ENCODE measurements at regions not wholly inside any gene's neighbourhood (a gene's known extent, or its start where the extent isn't known, plus 50 kb on each side); places are given as distances from the start of the nearest gene placed in this dataset.

DNA sequence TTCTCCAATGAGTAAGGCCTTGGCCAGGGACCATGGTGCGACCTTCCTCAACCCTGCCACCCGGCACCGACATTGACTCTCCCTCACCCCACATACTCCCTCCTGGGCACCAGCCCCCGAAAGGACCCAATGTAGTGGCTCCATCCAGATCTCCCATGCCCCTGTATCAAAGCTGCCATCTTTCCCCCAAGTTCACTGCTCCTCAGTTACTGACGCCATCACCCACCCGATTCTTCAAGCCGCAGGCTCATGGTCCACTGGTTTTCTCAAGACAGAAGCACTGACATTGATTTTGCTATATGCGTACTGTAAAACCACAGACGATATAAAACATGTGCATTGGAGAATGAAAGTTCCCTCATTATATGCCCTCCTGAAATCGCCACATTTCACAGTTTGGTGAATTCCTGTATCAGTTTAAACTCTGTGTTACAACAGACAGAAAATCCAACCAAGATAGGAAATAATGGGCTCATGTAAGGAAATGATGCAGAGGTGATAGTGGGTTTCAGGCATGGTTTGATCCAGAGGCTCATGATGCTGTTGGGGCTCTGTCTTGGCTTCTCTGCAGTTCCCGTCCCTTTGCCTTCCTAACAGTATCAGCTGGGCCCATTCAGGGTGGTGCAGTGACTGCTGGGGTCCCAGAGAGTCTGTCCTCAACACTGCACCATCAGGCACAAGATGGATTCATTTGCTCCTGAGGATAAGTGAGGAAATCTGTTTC is 207.3 kb upstream of the IER5L start:
- Mint-ChIP-seq H3K27me3 (no peaks in the 10 kb centered on the region), H3K36me3 (ENCODE audit: low read depth) (no peaks in the 10 kb centered on the region), H3K4me1 (peaks cover 8% of the 10 kb centered on the region), H3K27ac (peak overlapping the region; percentile 35), H3K4me3 (no peak overlapping the region), H3K9me3 (ENCODE audit: low read depth) (no peaks in the 10 kb centered on the region)
- no peak for DNase-seq
- CTCF ChIA-PET, result no interaction called here
- intact Hi-C loops (cut with DNase I, micrococcal nuclease), result no loop called here
- ATAC-seq, result no peak
- POLR2A ChIA-PET, result no interaction called here

DNA sequence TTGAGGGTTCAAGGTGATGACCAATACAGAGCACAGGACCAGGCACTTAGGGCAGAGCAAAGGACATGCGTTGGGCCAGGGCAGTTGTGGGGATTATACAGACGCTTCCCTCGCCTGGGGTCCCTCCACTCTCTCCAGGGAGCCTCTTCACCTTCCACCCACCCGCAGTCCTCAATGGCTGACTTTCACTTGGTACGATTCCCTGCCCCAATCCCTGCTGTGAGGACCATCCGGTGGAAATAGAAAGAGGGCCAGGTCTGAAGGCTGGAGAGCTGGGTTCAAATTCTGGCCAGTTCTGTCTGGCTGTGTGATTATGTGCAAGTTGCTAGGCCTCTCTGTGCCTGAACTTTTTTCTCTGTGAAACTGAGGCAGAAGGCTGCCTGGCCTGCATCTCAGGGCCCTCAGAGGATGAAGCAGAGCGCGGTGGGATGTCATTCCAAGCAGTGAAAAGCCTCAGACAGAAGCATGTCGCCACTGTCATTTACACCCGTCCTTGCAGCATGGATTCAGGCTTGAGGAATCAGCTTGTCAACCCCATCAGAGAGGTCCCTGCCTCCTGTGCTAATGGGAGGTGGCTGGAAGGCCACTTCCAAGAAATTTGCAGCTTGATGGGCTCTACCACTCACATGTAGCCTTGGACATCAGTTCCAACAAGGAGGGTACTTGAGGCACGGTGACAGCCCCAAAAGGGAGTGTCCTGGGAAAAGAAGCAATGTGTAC is 206.6 kb upstream of the IER5L start:
- CTCF ChIA-PET, result interaction anchor here (0.6 kb wide), 1 partner anchor 147 kb away, joined by 3 read pairs; no protein-coding TSS in a partner anchor
- H3K9me3 Mint-ChIP-seq (ENCODE audit: low read depth), result no peaks in the 10 kb centered on the region
- DNase-seq (no peak), ATAC-seq (no peak)
- intact Hi-C loops (cut with DNase I, micrococcal nuclease), result no loop called here
- H3K36me3 Mint-ChIP-seq (ENCODE audit: low read depth), result no peaks in the 10 kb centered on the region
- H3K27me3 Mint-ChIP-seq, result no peaks in the 10 kb centered on the region
- H3K4me3 Mint-ChIP-seq, result peak overlapping the region; percentile 59
- H3K27ac Mint-ChIP-seq, result peak overlapping the region; percentile 58
- POLR2A ChIA-PET, result no interaction called here
- H3K4me1 Mint-ChIP-seq, result peaks cover 8% of the 10 kb centered on the region

DNA sequence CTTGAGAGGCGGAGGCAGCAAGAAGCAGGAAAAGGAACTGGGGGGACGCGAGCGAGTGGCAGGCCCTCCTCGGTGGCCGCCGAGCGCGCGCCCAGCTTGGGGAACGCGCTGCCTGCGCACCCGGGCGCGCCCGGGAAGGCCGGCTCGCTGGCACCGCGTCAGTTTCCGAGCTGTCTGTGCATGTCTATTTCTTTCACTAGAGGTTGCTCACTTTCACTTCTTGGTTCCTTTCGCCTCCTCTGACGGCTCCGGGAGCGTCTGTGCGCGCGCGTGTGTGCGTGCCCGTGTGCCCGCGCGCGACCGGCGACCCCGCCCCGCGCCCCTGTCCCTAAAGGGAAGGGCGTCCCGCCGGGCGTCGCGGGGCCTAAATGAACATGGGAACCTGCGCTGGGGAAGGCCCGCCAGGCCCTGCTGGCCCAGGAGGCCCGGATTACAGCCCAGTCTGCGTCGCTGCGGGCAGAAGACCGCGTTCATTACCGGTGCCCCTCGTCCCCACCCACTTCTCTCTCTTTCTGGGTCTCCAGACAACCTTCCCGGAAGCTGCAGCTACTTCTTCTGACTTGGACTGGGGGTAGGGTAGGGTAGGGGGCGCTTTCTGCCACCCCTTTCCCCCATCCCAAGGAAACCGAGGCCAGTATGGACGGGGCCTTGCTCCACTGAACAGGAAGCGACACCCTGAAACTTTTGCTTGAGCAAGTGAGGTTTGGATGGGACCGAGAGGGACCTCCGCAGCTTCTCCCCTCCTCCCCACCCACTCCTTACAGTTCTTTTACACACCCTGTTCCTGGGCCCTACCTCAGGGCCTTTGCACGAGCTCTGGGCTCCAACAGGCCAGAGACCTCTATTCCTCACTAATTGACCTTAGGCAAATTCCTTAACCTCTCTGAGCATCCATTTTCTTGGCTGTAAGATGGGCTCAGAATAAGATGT is 205.8 kb upstream of the IER5L start:
- Mint-ChIP-seq H3K4me1 (peaks cover 8% of the 10 kb centered on the region), H3K27ac (peak overlapping the region; percentile 58), H3K27me3 (no peaks in the 10 kb centered on the region), H3K36me3 (ENCODE audit: low read depth) (no peaks in the 10 kb centered on the region), H3K4me3 (peak overlapping the region; percentile 59), H3K9me3 (ENCODE audit: low read depth) (no peaks in the 10 kb centered on the region)
- DNase-seq (peak; percentile 83), ATAC-seq (peak; percentile 96)
- intact Hi-C loops (cut with DNase I, micrococcal nuclease), result loop anchor here in 1 of 2 experiments (1.0 to 2.0 kb wide), 3 partner anchors 29 to 227 kb away; no protein-coding TSS in a partner anchor
- CTCF ChIA-PET, result interaction anchor here (0.6 to 1.5 kb wide), 6 partner anchors 13 to 540 kb away, joined by 3 to 4 read pairs (median 3); no protein-coding TSS in a partner anchor
- POLR2A ChIA-PET, result interaction anchor here (0.6 to 1.2 kb wide), 3 partner anchors 106 to 419 kb away, joined by 4 to 5 read pairs (median 4); partner anchors contain the start of gene NTMT1

DNA sequence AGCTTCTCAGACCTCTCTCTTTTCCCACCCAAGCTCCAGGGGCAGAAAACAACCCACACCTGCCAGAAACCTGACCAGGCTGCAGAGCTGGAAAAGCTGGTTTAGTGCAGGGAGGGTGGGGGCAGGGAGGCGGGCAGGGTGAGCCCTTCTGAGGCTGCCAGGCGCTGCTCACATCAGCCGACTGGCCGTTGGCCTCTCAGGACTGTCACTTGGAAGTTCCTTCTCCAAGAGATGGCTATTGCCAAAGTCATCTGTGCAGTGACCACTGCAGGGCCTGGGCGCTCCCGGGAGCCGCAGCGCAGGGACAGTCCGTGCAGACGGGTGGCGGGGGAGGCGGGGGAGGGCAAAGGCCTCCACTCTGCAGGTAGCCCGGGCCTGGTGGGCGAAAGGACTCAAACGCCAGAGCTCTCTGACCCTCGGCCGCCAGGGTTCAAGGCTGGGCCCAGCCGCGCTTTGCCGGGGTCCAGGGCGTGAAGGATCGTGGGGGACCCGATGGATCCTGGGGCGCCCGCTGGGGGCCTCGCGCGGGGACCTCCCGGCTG is 205.0 kb upstream of the IER5L start:
- intact Hi-C loops (cut with DNase I, micrococcal nuclease), result loop anchor here in 1 of 2 experiments (1.0 to 2.0 kb wide), 3 partner anchors 30 to 228 kb away; no protein-coding TSS in a partner anchor
- Mint-ChIP-seq H3K9me3 (ENCODE audit: low read depth) (no peaks in the 10 kb centered on the region), H3K4me1 (peaks cover 8% of the 10 kb centered on the region), H3K36me3 (ENCODE audit: low read depth) (no peaks in the 10 kb centered on the region), H3K4me3 (peak overlapping the region; percentile 59), H3K27me3 (no peaks in the 10 kb centered on the region), H3K27ac (no peak overlapping the region)
- no peak for DNase-seq
- POLR2A ChIA-PET, result interaction anchor here (1.2 kb wide), 1 partner anchor 106 kb away, joined by 4 read pairs; no protein-coding TSS in a partner anchor
- CTCF ChIA-PET, result interaction anchor here (0.7 to 1.5 kb wide), 4 partner anchors 13 to 539 kb away, joined by 3 to 4 read pairs (median 4); no protein-coding TSS in a partner anchor
- no peak for ATAC-seq

DNA sequence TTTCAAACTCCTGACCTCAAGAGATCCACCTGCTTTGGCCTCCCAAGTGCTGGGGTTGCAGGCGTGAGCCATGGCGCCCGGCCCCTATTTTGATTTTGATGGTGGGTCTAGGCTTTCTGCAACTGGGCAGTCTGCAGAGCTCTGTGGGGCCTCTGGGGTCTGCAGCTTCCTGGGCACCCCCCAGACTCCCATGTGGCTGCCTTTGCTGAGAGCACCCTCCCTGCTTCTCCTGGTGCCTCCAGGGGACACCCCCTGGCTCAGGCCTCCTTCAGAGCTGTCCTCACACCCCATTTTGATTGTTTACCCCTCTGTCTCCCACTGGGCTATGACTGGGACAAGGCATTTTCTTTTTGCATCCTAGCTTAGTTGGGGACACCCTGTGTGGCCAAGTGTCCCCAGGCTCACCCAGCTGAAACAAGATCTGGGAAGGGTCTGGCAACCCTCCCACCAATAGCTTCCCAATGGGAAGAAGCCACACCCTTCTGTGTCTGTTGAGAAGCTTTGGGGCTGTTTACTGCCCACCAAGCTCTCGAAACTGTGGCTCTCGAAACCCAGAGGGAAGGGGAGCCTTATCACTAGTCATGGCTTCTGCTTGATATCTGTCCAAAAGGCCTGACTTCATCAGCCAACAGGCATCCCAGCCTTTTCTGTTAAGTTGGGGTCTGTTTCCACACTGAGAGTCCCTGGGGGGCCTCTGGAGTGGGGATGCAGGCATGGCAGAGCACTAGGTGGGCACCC is 204.4 kb upstream of the IER5L start:
- no peaks in the 10 kb centered on the region for H3K9me3 Mint-ChIP-seq (ENCODE audit: low read depth)
- DNase-seq, result no peak
- CTCF ChIA-PET, result interaction anchor here (1.5 kb wide), 1 partner anchor 12 kb away, joined by 4 read pairs; no protein-coding TSS in a partner anchor
- no peaks in the 10 kb centered on the region for H3K36me3 Mint-ChIP-seq (ENCODE audit: low read depth)
- no peaks in the 10 kb centered on the region for H3K27me3 Mint-ChIP-seq
- no peak overlapping the region for H3K27ac Mint-ChIP-seq
- POLR2A ChIA-PET, result interaction anchor here (0.6 to 1.2 kb wide), 2 partner anchors 107 to 124 kb away, joined by 4 to 5 read pairs; no protein-coding TSS in a partner anchor
- peaks cover 8% of the 10 kb centered on the region for H3K4me1 Mint-ChIP-seq
- no peak for ATAC-seq
- intact Hi-C loops (cut with DNase I, micrococcal nuclease), result loop anchor here in 1 of 2 experiments (1.0 to 2.0 kb wide), 3 partner anchors 31 to 228 kb away; no protein-coding TSS in a partner anchor
- H3K4me3 Mint-ChIP-seq, result peak overlapping the region; percentile 59

DNA sequence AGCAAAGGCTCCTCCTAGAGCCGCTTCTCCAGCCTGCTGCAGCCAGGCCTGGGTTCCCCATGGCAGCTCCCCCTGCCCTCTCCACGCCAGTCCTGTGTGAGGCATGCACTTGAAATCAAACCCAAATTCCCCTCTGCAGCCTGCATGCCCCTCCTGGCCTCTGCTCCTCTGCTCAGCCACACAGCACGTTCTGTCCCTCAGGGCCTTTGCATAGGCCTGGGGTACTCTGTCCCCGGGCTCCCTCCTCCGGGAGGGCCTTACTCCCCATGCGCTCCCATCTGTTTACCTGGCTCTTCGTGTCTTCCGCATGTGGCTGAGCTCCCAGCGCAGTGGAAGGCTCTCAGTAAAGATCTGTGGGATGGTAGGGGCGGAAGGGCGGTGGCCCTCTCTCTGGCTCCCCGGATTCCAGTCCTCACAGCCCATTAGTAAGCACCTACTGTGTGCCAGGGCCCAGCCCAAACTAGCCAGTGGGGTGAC is 203.5 kb upstream of the IER5L start:
- ChIA-PET CTCF (no interaction called here), POLR2A (interaction anchor here (0.6 kb wide), 1 partner anchor 123 kb away, joined by 5 read pairs; no protein-coding TSS in a partner anchor)
- peaks cover 8% of the 10 kb centered on the region for H3K4me1 Mint-ChIP-seq
- no peaks in the 10 kb centered on the region for H3K27me3 Mint-ChIP-seq
- DNase-seq (no peak), ATAC-seq (no peak)
- H3K4me3 Mint-ChIP-seq, result no peak overlapping the region
- H3K27ac Mint-ChIP-seq, result no peak overlapping the region
- intact Hi-C loops (cut with DNase I, micrococcal nuclease), result no loop called here
- H3K36me3 Mint-ChIP-seq (ENCODE audit: low read depth), result no peaks in the 10 kb centered on the region
- no peaks in the 10 kb centered on the region for H3K9me3 Mint-ChIP-seq (ENCODE audit: low read depth)

DNA sequence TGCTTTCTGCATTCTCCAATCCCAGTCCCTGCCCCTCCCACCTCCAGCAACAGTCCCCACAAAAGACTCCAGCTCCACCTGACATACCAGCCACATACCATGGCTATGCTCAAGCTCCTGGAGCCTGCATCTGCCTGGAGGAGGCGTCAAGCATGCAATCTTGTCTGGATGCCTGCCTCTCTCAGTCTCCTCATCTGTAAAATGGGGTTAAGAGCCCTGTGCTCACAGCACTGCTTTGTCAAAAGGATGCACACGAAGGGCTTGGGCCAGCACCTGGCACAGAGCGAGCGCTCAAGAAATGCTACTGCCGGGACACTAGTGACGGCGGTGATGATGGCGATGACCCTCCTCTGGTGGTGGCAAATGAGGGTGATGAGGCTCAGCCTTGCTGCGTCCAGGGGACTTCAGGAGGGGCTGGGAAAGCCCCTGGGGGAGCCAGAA is 202.9 kb upstream of the IER5L start:
- Mint-ChIP-seq H3K36me3 (ENCODE audit: low read depth) (no peaks in the 10 kb centered on the region), H3K27me3 (no peaks in the 10 kb centered on the region), H3K4me1 (peaks cover 8% of the 10 kb centered on the region), H3K9me3 (ENCODE audit: low read depth) (no peaks in the 10 kb centered on the region), H3K4me3 (no peak overlapping the region), H3K27ac (no peak overlapping the region)
- CTCF ChIA-PET, result no interaction called here
- DNase-seq (no peak), ATAC-seq (no peak)
- POLR2A ChIA-PET, result no interaction called here
- intact Hi-C loops (cut with DNase I, micrococcal nuclease), result no loop called here

DNA sequence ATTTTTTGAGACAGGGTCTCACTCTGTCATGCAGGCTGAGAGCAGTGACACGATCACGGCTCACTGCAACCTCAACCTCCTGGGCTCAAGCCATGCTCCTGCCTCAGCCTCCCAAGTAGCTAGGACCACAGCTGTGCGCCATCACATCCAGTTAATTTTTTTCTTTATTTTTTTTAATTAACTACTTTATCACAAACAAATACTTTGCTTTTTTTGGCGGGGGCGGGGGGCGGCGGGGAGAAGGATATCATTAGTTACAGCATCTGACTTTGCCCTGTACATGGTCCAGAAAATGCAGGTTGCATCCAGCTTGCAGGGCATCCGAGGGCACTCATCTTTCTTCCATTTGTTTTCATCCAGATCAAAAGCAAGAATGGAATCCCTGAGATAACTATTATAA is 201.8 kb upstream of the IER5L start:
- no peaks in the 10 kb centered on the region for H3K27me3 Mint-ChIP-seq
- peaks cover 5% of the 10 kb centered on the region for H3K4me1 Mint-ChIP-seq
- ChIA-PET POLR2A (no interaction called here), CTCF (no interaction called here)
- no peak overlapping the region for H3K4me3 Mint-ChIP-seq
- no peaks in the 10 kb centered on the region for H3K9me3 Mint-ChIP-seq (ENCODE audit: low read depth)
- ATAC-seq, result no peak
- intact Hi-C loops (cut with DNase I, micrococcal nuclease), result no loop called here
- DNase-seq, result no peak
- no peaks in the 10 kb centered on the region for H3K36me3 Mint-ChIP-seq (ENCODE audit: low read depth)
- no peak overlapping the region for H3K27ac Mint-ChIP-seq

DNA sequence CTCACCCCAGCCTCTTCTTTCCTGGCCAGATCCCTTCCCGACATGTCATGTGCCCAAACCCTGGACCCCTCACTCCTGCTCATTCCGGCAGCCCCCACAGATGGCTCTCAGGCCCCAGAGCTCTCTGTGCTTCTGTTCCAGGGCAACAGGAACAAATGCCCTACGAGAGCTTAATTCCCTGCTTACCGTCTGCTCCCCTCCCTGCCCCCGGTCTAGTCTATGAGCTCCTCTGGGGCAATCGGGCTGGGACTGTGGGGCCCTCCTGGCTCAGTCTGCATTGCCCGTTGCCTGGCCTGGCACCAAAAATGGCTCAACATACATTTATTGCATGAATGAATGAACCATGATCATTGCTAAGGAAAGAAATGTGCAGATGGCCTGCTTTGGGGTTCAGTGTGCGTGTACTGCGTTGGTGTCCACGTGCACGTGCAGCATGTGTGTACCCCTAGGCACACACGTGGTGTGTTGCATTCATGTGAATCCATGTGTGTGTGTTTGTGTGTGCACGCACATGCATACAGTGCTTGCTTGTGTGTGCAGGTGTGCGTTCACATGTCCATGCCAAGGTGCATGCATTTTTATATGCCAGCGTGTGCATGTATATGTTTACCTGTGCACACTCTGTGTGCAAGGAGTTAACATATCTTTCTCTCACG is 201.2 kb upstream of the IER5L start:
- Mint-ChIP-seq H3K27me3 (no peaks in the 10 kb centered on the region), H3K4me3 (no peak overlapping the region), H3K4me1 (peaks cover 5% of the 10 kb centered on the region), H3K36me3 (ENCODE audit: low read depth) (no peaks in the 10 kb centered on the region), H3K9me3 (ENCODE audit: low read depth) (no peaks in the 10 kb centered on the region), H3K27ac (no peak overlapping the region)
- no peak for ATAC-seq
- intact Hi-C loops (cut with DNase I, micrococcal nuclease), result no loop called here
- ChIA-PET CTCF (no interaction called here), POLR2A (no interaction called here)
- no peak for DNase-seq
